Vagina (tissue), 2 donors: ENCODE measurements at regions not wholly inside any gene's neighbourhood (a gene's known extent, or its start where the extent isn't known, plus 50 kb on each side); places are given as distances from the start of the nearest gene placed in this dataset.

Experiments
- DNase-seq, 2 donors: peaks; one replicate each; pipeline ENCODE4 v3.0.0-alpha.2; 2017; ENCODE audit errors: extremely low spot score in 2 of 2
- H3K27ac ChIP-seq: fragments of 200-600 bp; sonication (generic); one replicate; pipeline ENCODE4 v1.5.1; 2019
- H3K27me3 ChIP-seq: fragments of 200-600 bp; sonication (generic); one replicate; pipeline ENCODE4 v1.5.1; 2019
- H3K36me3 ChIP-seq, 2 donors: fragments of 200-600 bp; sonication (generic); one replicate each; pipeline ENCODE4 v1.5.1; 2017 to 2019
- H3K4me1 ChIP-seq: fragments of 200-600 bp; sonication (generic); one replicate; pipeline ENCODE4 v1.5.1; 2019
- H3K4me3 ChIP-seq, 2 donors: fragments of 200-600 bp; sonication (generic); 1 replicate in 1 of 2; 2 replicates in 1 of 2; pipeline ENCODE4 v1.5.1; 2016 to 2019
- H3K9me3 ChIP-seq: fragments of 200-600 bp; sonication (generic); one replicate; pipeline ENCODE4 v1.5.1; 2019
- CTCF ChIP-seq, 3 experiments: fragments of 450-650 bp in 2 of 3; fragments of 200-600 bp in 1 of 3; sonication (generic) in 1 of 3; IDR thresholded peaks; one replicate each; pipeline ENCODE4 v1.5.1; 2017 to 2019; ENCODE audit warnings: antibody characterized with exemption in 3 of 3, mild to moderate bottlenecking in 2 of 3, moderate library complexity in 2 of 3
- POLR2A ChIP-seq, 2 donors: fragments of 450-650 bp; IDR thresholded peaks; one replicate each; pipeline ENCODE4 v1.6.1; 2017; ENCODE audit warnings: antibody characterized with exemption in 2 of 2, mild to moderate bottlenecking in 2 of 2, moderate library complexity in 2 of 2
- POLR2AphosphoS5 ChIP-seq, 2 donors: sonication (generic); formaldehyde crosslinking; IDR thresholded peaks; one replicate each; pipeline ENCODE4 v1.9.0; 2017; ENCODE audit warnings: antibody characterized with exemption in 2 of 2, mild to moderate bottlenecking in 2 of 2, low read depth in 1 of 2; ENCODE audit not compliant: insufficient read depth in 1 of 2
- intact Hi-C: fragments of 100-400 bp; cut with DNase I; formaldehyde crosslinking; loops from one replicate; pipeline ENCODE4 v1.15.1; 2023

GRCh38 chrX:13123857-13124345, 79.5 kb upstream of the FAM9C start:
- Histone ChIP-seq H3K27ac (peak overlapping the region; percentile 29), H3K27me3 (no peaks in the 10 kb centered on the region), H3K4me1 (peaks cover 13% of the 10 kb centered on the region), H3K9me3 (no peaks in the 10 kb centered on the region), H3K4me3 (no peak overlapping the region), H3K36me3 (no peaks in the 10 kb centered on the region)
- TF ChIP-seq POLR2AphosphoS5 (IDR thresholded peaks at IDR 0.05; ENCODE audit: insufficient read depth in 1 of 2, low read depth in 1 of 2) = no peak
- no peak for TF ChIP-seq POLR2A (IDR thresholded peaks at IDR 0.05)
- TF ChIP-seq CTCF (IDR thresholded peaks at IDR 0.05) = no peak
- no peak for DNase-seq
- intact Hi-C loops = no loop called here

GRCh38 chrX:13123247-13123856, 78.9 kb upstream of the FAM9C start:
- Histone ChIP-seq H3K27me3 (no peaks in the 10 kb centered on the region), H3K9me3 (no peaks in the 10 kb centered on the region), H3K27ac (peak overlapping the region; percentile 29), H3K4me1 (peaks cover 13% of the 10 kb centered on the region), H3K4me3 (no peak overlapping the region), H3K36me3 (no peaks in the 10 kb centered on the region)
- no peak for TF ChIP-seq POLR2A (IDR thresholded peaks at IDR 0.05)
- TF ChIP-seq POLR2AphosphoS5 (IDR thresholded peaks at IDR 0.05; ENCODE audit: insufficient read depth in 1 of 2, low read depth in 1 of 2) = no peak
- no peak for TF ChIP-seq CTCF (IDR thresholded peaks at IDR 0.05)
- intact Hi-C loops = no loop called here
- DNase-seq = no peak

- Histone ChIP-seq H3K36me3 (no peaks in the 10 kb centered on the region), H3K4me1 (peaks cover 13% of the 10 kb centered on the region), H3K27ac (peak overlapping the region; percentile 38), H3K9me3 (no peaks in the 10 kb centered on the region), H3K4me3 (no peak overlapping the region), H3K27me3 (no peaks in the 10 kb centered on the region)
- intact Hi-C loops = no loop called here
- TF ChIP-seq POLR2AphosphoS5 (IDR thresholded peaks at IDR 0.05; ENCODE audit: insufficient read depth in 1 of 2, low read depth in 1 of 2) (no peak), CTCF (IDR thresholded peaks at IDR 0.05) (no peak)
- DNase-seq = no peak
Observed at GRCh38 chrX:13121020-13121555, 76.7 kb upstream of the FAM9C start.

GRCh38 chrX:13120017-13120416, 75.6 kb upstream of the FAM9C start:
- intact Hi-C loops = no loop called here
- no peaks in the 10 kb centered on the region for H3K36me3 ChIP-seq
- no peaks in the 10 kb centered on the region for H3K27me3 ChIP-seq
- no peak overlapping the region for H3K4me3 ChIP-seq
- H3K4me1 ChIP-seq = peaks cover 13% of the 10 kb centered on the region
- no peaks in the 10 kb centered on the region for H3K9me3 ChIP-seq
- TF ChIP-seq POLR2AphosphoS5 (IDR thresholded peaks at IDR 0.05; ENCODE audit: insufficient read depth in 1 of 2, low read depth in 1 of 2) = no peak
- DNase-seq = no peak
- H3K27ac ChIP-seq = peak overlapping the region; percentile 38

- intact Hi-C loops = loop anchor here (5.0 kb wide), 1 partner anchor 33 kb away; no protein-coding TSS in a partner anchor
- Histone ChIP-seq H3K36me3 (no peaks in the 10 kb centered on the region), H3K27me3 (no peaks in the 10 kb centered on the region), H3K27ac (peak overlapping the region; percentile 38), H3K4me3 (no peak overlapping the region), H3K9me3 (no peaks in the 10 kb centered on the region), H3K4me1 (peaks cover 13% of the 10 kb centered on the region)
- TF ChIP-seq POLR2AphosphoS5 (IDR thresholded peaks at IDR 0.05; ENCODE audit: insufficient read depth in 1 of 2, low read depth in 1 of 2) = no peak
- no peak for TF ChIP-seq CTCF (IDR thresholded peaks at IDR 0.05)
- no peak for TF ChIP-seq POLR2A (IDR thresholded peaks at IDR 0.05)
- DNase-seq = no peak
Observed at GRCh38 chrX:13119386-13119785, 75.0 kb upstream of the FAM9C start.
